ENCODE measurements at regions not wholly inside any gene's neighbourhood (a gene's known extent, or its start where the extent isn't known, plus 50 kb on each side); places are given as distances from the start of the nearest gene placed in this dataset.

- Histone ChIP-seq H2BK15ac (replicated peaks; ENCODE audit: low read depth) (no peak overlapping the region), H3K4ac (ENCODE audit: low read depth, low read length) (no peak overlapping the region), H3K27ac (ENCODE audit: low read depth, low read length) (no peak overlapping the region), H2BK120ac (ENCODE audit: low read depth, low read length) (no peak overlapping the region), H3K56ac (ENCODE audit: low read length) (no peak overlapping the region), H2AK5ac (ENCODE audit: low read length) (no peak overlapping the region), H3K4me3 (ENCODE audit: low read length) (no peak overlapping the region), H3K4me2 (ENCODE audit: low read length) (no peak overlapping the region), H3K36me3 (ENCODE audit: control insufficient read depth, insufficient read depth, low read length) (no peaks in the 10 kb centered on the region), H3K27me3 (ENCODE audit: insufficient read depth, low read length, poor library complexity) (no peaks in the 10 kb centered on the region), H3K79me2 (ENCODE audit: control insufficient read depth, insufficient read depth, low read length) (no peaks in the 10 kb centered on the region), H3K79me1 (ENCODE audit: low read length) (no peaks in the 10 kb centered on the region), H2BK5ac (ENCODE audit: low read length) (no peak overlapping the region), H3K4me1 (ENCODE audit: control insufficient read depth, low read depth, low read length) (no peaks in the 10 kb centered on the region), H3K23ac (ENCODE audit: low read length) (no peak overlapping the region), H4K8ac (ENCODE audit: low read depth, low read length) (no peak overlapping the region), H4K5ac (ENCODE audit: low read length) (no peak overlapping the region), H3K9ac (ENCODE audit: low read length) (no peak overlapping the region), H3K18ac (ENCODE audit: low read length) (no peak overlapping the region)
- DNase-seq: no peak
Observed at GRCh38 chr2:65625982-65626381, 193.6 kb upstream of the SPRED2 start.

- Histone ChIP-seq H3K27me3 (ENCODE audit: insufficient read depth, low read length, poor library complexity) (no peaks in the 10 kb centered on the region), H3K56ac (ENCODE audit: low read length) (no peak overlapping the region), H3K23ac (ENCODE audit: low read length) (no peak overlapping the region), H3K18ac (ENCODE audit: low read length) (no peak overlapping the region), H4K8ac (ENCODE audit: low read depth, low read length) (no peak overlapping the region), H3K9ac (ENCODE audit: low read length) (no peak overlapping the region), H3K36me3 (ENCODE audit: control insufficient read depth, insufficient read depth, low read length) (no peaks in the 10 kb centered on the region), H2BK120ac (ENCODE audit: low read depth, low read length) (no peak overlapping the region), H3K4ac (ENCODE audit: low read depth, low read length) (no peak overlapping the region), H3K4me1 (ENCODE audit: control insufficient read depth, low read depth, low read length) (no peaks in the 10 kb centered on the region), H3K27ac (ENCODE audit: low read depth, low read length) (no peak overlapping the region), H3K79me2 (ENCODE audit: control insufficient read depth, insufficient read depth, low read length) (no peaks in the 10 kb centered on the region), H3K4me2 (ENCODE audit: low read length) (no peak overlapping the region), H2BK15ac (replicated peaks; ENCODE audit: low read depth) (no peak overlapping the region), H2BK5ac (ENCODE audit: low read length) (no peak overlapping the region), H3K79me1 (ENCODE audit: low read length) (no peaks in the 10 kb centered on the region), H4K5ac (ENCODE audit: low read length) (no peak overlapping the region), H3K4me3 (ENCODE audit: low read length) (no peak overlapping the region), H2AK5ac (ENCODE audit: low read length) (no peak overlapping the region)
- no peak for DNase-seq
- WGBS (ENCODE audit: extremely low coverage, insufficient coverage, low lambda C conversion rate): no CpG with 5 or more reads among the region's 4 CpGs
Observed at GRCh38 chr2:65622951-65623535, 190.6 kb upstream of the SPRED2 start.

DNA sequence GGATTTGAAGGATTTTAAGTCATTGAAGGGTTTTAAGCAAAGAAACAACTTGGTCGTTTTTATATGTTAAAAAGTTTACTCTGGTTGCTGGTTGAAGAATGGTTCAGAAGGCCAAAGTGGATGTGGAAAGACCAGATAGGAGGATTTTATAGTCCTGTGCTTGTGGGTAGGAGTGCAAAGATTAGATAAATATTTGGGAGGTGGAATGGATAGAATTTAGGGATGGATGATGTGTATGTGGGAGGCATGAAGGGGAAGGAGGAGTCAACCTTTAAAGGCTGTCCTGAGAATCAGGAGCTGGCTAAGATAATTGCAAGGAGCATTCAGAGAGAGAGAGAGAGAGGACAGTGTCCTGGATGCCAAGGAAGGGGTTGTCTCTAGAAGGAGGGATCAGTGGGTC is 190.1 kb upstream of the SPRED2 start:
- Histone ChIP-seq H3K9ac (ENCODE audit: low read length) (no peak overlapping the region), H3K4me3 (ENCODE audit: low read length) (no peak overlapping the region), H4K5ac (ENCODE audit: low read length) (no peak overlapping the region), H3K23ac (ENCODE audit: low read length) (no peak overlapping the region), H3K27ac (ENCODE audit: low read depth, low read length) (no peak overlapping the region), H3K4me2 (ENCODE audit: low read length) (no peak overlapping the region), H3K27me3 (ENCODE audit: insufficient read depth, low read length, poor library complexity) (no peaks in the 10 kb centered on the region), H2BK5ac (ENCODE audit: low read length) (no peak overlapping the region), H3K36me3 (ENCODE audit: control insufficient read depth, insufficient read depth, low read length) (no peaks in the 10 kb centered on the region), H3K4me1 (ENCODE audit: control insufficient read depth, low read depth, low read length) (no peaks in the 10 kb centered on the region), H3K79me1 (ENCODE audit: low read length) (no peaks in the 10 kb centered on the region), H2BK15ac (replicated peaks; ENCODE audit: low read depth) (no peak overlapping the region), H2BK120ac (ENCODE audit: low read depth, low read length) (no peak overlapping the region), H3K79me2 (ENCODE audit: control insufficient read depth, insufficient read depth, low read length) (no peaks in the 10 kb centered on the region), H3K4ac (ENCODE audit: low read depth, low read length) (no peak overlapping the region), H2AK5ac (ENCODE audit: low read length) (no peak overlapping the region), H3K56ac (ENCODE audit: low read length) (no peak overlapping the region), H3K18ac (ENCODE audit: low read length) (no peak overlapping the region), H4K8ac (ENCODE audit: low read depth, low read length) (no peak overlapping the region)
- no CpG with 5 or more reads among the region's 1 CpG for WGBS (ENCODE audit: extremely low coverage, insufficient coverage, low lambda C conversion rate)
- DNase-seq: no peak

DNA sequence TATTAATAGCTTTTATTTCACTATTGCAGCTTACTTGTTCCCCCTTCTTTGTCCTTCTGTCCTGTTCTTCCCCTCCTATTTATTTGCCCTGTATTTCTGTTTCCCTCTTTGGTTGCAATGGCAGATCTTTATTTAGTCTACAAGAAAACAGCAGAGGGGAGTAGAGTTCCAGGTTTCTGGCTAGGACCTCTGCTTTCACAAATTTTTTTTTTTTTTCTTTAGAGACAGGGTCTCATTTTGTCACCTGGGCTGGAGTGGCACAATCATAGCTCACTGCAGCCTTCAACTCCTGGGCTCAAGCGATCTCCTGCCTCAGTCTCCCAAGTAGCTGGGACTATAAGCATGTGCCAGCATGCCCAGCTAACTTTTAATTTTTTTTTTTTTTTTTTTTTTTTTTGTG is 188.1 kb upstream of the SPRED2 start:
- Histone ChIP-seq H3K79me1 (ENCODE audit: low read length) (no peaks in the 10 kb centered on the region), H2BK5ac (ENCODE audit: low read length) (no peak overlapping the region), H2AK5ac (ENCODE audit: low read length) (no peak overlapping the region), H2BK120ac (ENCODE audit: low read depth, low read length) (no peak overlapping the region), H4K5ac (ENCODE audit: low read length) (no peak overlapping the region), H3K4me3 (ENCODE audit: low read length) (no peak overlapping the region), H3K79me2 (ENCODE audit: control insufficient read depth, insufficient read depth, low read length) (no peaks in the 10 kb centered on the region), H3K27ac (ENCODE audit: low read depth, low read length) (no peak overlapping the region), H3K36me3 (ENCODE audit: control insufficient read depth, insufficient read depth, low read length) (no peaks in the 10 kb centered on the region), H3K4ac (ENCODE audit: low read depth, low read length) (no peak overlapping the region), H3K4me2 (ENCODE audit: low read length) (no peak overlapping the region), H3K4me1 (ENCODE audit: control insufficient read depth, low read depth, low read length) (no peaks in the 10 kb centered on the region), H2BK15ac (replicated peaks; ENCODE audit: low read depth) (no peak overlapping the region), H3K9ac (ENCODE audit: low read length) (no peak overlapping the region), H3K56ac (ENCODE audit: low read length) (no peak overlapping the region), H3K27me3 (ENCODE audit: insufficient read depth, low read length, poor library complexity) (no peaks in the 10 kb centered on the region), H3K18ac (ENCODE audit: low read length) (no peak overlapping the region), H4K8ac (ENCODE audit: low read depth, low read length) (no peak overlapping the region), H3K23ac (ENCODE audit: low read length) (no peak overlapping the region)
- WGBS (ENCODE audit: extremely low coverage, insufficient coverage, low lambda C conversion rate): no CpG with 5 or more reads among the region's 1 CpG
- DNase-seq: no peak

GRCh38 chr2:65620026-65620425 is 187.6 kb upstream of the SPRED2 start:
- Histone ChIP-seq H2BK120ac (ENCODE audit: low read depth, low read length) (no peak overlapping the region), H4K8ac (ENCODE audit: low read depth, low read length) (no peak overlapping the region), H3K4me3 (ENCODE audit: low read length) (no peak overlapping the region), H3K27me3 (ENCODE audit: insufficient read depth, low read length, poor library complexity) (no peaks in the 10 kb centered on the region), H2BK5ac (ENCODE audit: low read length) (no peak overlapping the region), H3K4me1 (ENCODE audit: control insufficient read depth, low read depth, low read length) (no peaks in the 10 kb centered on the region), H4K5ac (ENCODE audit: low read length) (no peak overlapping the region), H3K18ac (ENCODE audit: low read length) (no peak overlapping the region), H3K79me2 (ENCODE audit: control insufficient read depth, insufficient read depth, low read length) (no peaks in the 10 kb centered on the region), H2BK15ac (replicated peaks; ENCODE audit: low read depth) (no peak overlapping the region), H3K56ac (ENCODE audit: low read length) (no peak overlapping the region), H3K9ac (ENCODE audit: low read length) (no peak overlapping the region), H3K23ac (ENCODE audit: low read length) (no peak overlapping the region), H3K27ac (ENCODE audit: low read depth, low read length) (no peak overlapping the region), H3K4me2 (ENCODE audit: low read length) (no peak overlapping the region), H3K79me1 (ENCODE audit: low read length) (no peaks in the 10 kb centered on the region), H3K36me3 (ENCODE audit: control insufficient read depth, insufficient read depth, low read length) (no peaks in the 10 kb centered on the region), H3K4ac (ENCODE audit: low read depth, low read length) (no peak overlapping the region), H2AK5ac (ENCODE audit: low read length) (no peak overlapping the region)
- WGBS (ENCODE audit: extremely low coverage, insufficient coverage, low lambda C conversion rate): no CpG with 5 or more reads among the region's 2 CpGs
- DNase-seq: no peak

- WGBS (ENCODE audit: extremely low coverage, insufficient coverage, low lambda C conversion rate): no CpG with 5 or more reads among the region's 2 CpGs
Observed at GRCh38 chr2:65615602-65616001, 183.2 kb upstream of the SPRED2 start.

More at GRCh38 chr2:65615602-65616001, 183.2 kb upstream of the SPRED2 start:
- Histone ChIP-seq H3K4me2 (ENCODE audit: low read length) (no peak overlapping the region), H3K4me1 (ENCODE audit: control insufficient read depth, low read depth, low read length) (no peaks in the 10 kb centered on the region), H4K5ac (ENCODE audit: low read length) (no peak overlapping the region), H3K27me3 (ENCODE audit: insufficient read depth, low read length, poor library complexity) (no peaks in the 10 kb centered on the region), H3K18ac (ENCODE audit: low read length) (no peak overlapping the region), H3K9ac (ENCODE audit: low read length) (no peak overlapping the region), H3K36me3 (ENCODE audit: control insufficient read depth, insufficient read depth, low read length) (no peaks in the 10 kb centered on the region), H3K27ac (ENCODE audit: low read depth, low read length) (no peak overlapping the region), H3K56ac (ENCODE audit: low read length) (no peak overlapping the region), H2BK5ac (ENCODE audit: low read length) (no peak overlapping the region), H3K4me3 (ENCODE audit: low read length) (no peak overlapping the region), H3K79me2 (ENCODE audit: control insufficient read depth, insufficient read depth, low read length) (no peaks in the 10 kb centered on the region), H3K79me1 (ENCODE audit: low read length) (no peaks in the 10 kb centered on the region), H3K23ac (ENCODE audit: low read length) (no peak overlapping the region), H2BK120ac (ENCODE audit: low read depth, low read length) (no peak overlapping the region), H2AK5ac (ENCODE audit: low read length) (no peak overlapping the region), H3K4ac (ENCODE audit: low read depth, low read length) (no peak overlapping the region), H2BK15ac (replicated peaks; ENCODE audit: low read depth) (no peak overlapping the region), H4K8ac (ENCODE audit: low read depth, low read length) (peak overlapping the region; percentile 17)
- DNase-seq: no peak

Measured in mesendoderm (in vitro differentiated cells).